Gastrocnemius medialis (tissue), 4 donors: ENCODE measurements at regions not wholly inside any gene's neighbourhood (a gene's known extent, or its start where the extent isn't known, plus 50 kb on each side); places are given as distances from the start of the nearest gene placed in this dataset.

Source experiments
- POLR2A ChIP-seq, 2 donors: fragments of 450-650 bp; IDR thresholded peaks; one replicate each; pipeline ENCODE4 v1.6.1; 2017; ENCODE audit warnings: antibody characterized with exemption in 2 of 2, mild to moderate bottlenecking in 2 of 2, moderate library complexity in 2 of 2
- TF ChIP-seq, protein P1 (sequence below), 5 experiments: fragments of 450-650 bp in 3 of 5; fragments of 200-600 bp in 2 of 5; sonication (generic) in 2 of 5; IDR thresholded peaks in 4 of 5; conservative IDR thresholded peaks in 1 of 5; 1 replicate in 4 of 5; 2 replicates in 1 of 5; pipeline ENCODE4 v1.5.1; 2016 to 2019; ENCODE audit warnings: antibody characterized with exemption in 5 of 5, mild to moderate bottlenecking in 3 of 5, moderate library complexity in 3 of 5

DNA sequence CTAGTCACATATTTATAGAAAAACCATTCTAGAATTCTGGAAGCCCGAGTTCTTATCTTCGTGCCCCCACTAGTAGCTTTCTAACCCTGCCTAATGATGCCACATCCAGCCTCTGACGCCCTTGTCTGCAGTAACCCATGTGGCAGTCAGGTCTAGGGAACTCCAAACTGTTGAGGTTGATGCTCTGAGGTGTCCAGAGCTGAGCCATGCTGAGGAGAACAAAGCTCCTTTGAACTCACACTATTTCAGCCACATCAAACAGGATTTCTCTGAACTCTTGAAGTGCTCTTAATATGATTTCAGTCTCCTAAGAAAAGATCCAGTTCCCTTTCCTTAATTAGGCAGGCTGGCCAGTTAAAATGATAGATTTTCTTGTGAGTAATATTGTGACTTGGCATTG is 150.5 kb upstream of the ST8SIA2 start:
- TF ChIP-seq, protein P1, sequence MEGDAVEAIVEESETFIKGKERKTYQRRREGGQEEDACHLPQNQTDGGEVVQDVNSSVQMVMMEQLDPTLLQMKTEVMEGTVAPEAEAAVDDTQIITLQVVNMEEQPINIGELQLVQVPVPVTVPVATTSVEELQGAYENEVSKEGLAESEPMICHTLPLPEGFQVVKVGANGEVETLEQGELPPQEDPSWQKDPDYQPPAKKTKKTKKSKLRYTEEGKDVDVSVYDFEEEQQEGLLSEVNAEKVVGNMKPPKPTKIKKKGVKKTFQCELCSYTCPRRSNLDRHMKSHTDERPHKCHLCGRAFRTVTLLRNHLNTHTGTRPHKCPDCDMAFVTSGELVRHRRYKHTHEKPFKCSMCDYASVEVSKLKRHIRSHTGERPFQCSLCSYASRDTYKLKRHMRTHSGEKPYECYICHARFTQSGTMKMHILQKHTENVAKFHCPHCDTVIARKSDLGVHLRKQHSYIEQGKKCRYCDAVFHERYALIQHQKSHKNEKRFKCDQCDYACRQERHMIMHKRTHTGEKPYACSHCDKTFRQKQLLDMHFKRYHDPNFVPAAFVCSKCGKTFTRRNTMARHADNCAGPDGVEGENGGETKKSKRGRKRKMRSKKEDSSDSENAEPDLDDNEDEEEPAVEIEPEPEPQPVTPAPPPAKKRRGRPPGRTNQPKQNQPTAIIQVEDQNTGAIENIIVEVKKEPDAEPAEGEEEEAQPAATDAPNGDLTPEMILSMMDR (IDR thresholded peaks at IDR 0.05 in 4 of 5, conservative IDR thresholded peaks at IDR 0.05 in 1 of 5) = no peak
- no peak for TF ChIP-seq POLR2A (IDR thresholded peaks at IDR 0.05)
